HEK293 (cell line): ENCODE measurements at regions not wholly inside any gene's neighbourhood (a gene's known extent, or its start where the extent isn't known, plus 50 kb on each side); places are given as distances from the start of the nearest gene placed in this dataset.

Source experiments
- CTCF ChIP-seq: fragments of 450-650 bp; formaldehyde crosslinking; IDR thresholded peaks from 2 replicates; pipeline ENCODE4 v1.5.1; 2016; ENCODE audit warnings: missing biosample characterization, missing genetic modification characterization
- KLF10 ChIP-seq: fragments of 450-650 bp; IDR thresholded peaks from 2 replicates; pipeline ENCODE4 v1.5.1; 2018; ENCODE audit warnings: missing biosample characterization, mild to moderate bottlenecking, missing genetic modification characterization
- ZBTB1 ChIP-seq: fragments of 450-650 bp; formaldehyde crosslinking; IDR thresholded peaks from 2 replicates; pipeline ENCODE4 v1.5.1; 2016; ENCODE audit warnings: missing biosample characterization, missing genetic modification characterization
- ZBTB44 ChIP-seq: fragments of 450-650 bp; IDR thresholded peaks from 2 replicates; pipeline ENCODE4 v1.5.1; 2018; ENCODE audit warnings: missing biosample characterization, mild to moderate bottlenecking, missing genetic modification characterization
- ZBTB8A ChIP-seq: fragments of 450-650 bp; formaldehyde crosslinking; IDR thresholded peaks from 2 replicates; pipeline ENCODE4 v1.5.1; 2016; ENCODE audit warnings: missing biosample characterization, missing genetic modification characterization
- ZFP37 ChIP-seq: fragments of 450-650 bp; formaldehyde crosslinking; IDR thresholded peaks from 2 replicates; pipeline ENCODE4 v1.5.1; 2016; ENCODE audit warnings: missing biosample characterization, missing genetic modification characterization
- ZNF18 ChIP-seq: fragments of 450-650 bp; formaldehyde crosslinking; IDR thresholded peaks from 2 replicates; pipeline ENCODE4 v1.5.1; 2016; ENCODE audit warnings: missing biosample characterization, missing genetic modification characterization
- ZNF248 ChIP-seq: fragments of 450-650 bp; formaldehyde crosslinking; IDR thresholded peaks from 2 replicates; pipeline ENCODE4 v1.5.1; 2017; ENCODE audit warnings: missing biosample characterization, missing genetic modification characterization
- ZNF561 ChIP-seq: fragments of 450-650 bp; IDR thresholded peaks from 2 replicates; pipeline ENCODE4 v1.5.1; 2018; ENCODE audit warnings: missing biosample characterization, missing genetic modification characterization, borderline replicate concordance
- ZNF785 ChIP-seq: fragments of 450-650 bp; formaldehyde crosslinking; IDR thresholded peaks from 2 replicates; pipeline ENCODE4 v1.5.1; 2016; ENCODE audit warnings: missing biosample characterization, missing genetic modification characterization
- ZNF837 ChIP-seq: fragments of 450-650 bp; formaldehyde crosslinking; IDR thresholded peaks from 2 replicates; pipeline ENCODE4 v1.5.1; 2016; ENCODE audit warnings: missing biosample characterization, missing genetic modification characterization

- no peak for TF ChIP-seq ZBTB1 (tag by site-specific recombination)
- no peak for TF ChIP-seq ZBTB8A (tag by site-specific recombination)
- TF ChIP-seq KLF10 (tag by site-specific recombination), result no peak
- TF ChIP-seq CTCF (tag by site-specific recombination), result no peak
- no peak for TF ChIP-seq ZNF785
- no peak for TF ChIP-seq ZNF561 (tag by site-specific recombination)
- no peak for TF ChIP-seq ZBTB44 (tag by site-specific recombination)
- no peak for TF ChIP-seq ZFP37 (tag by site-specific recombination)
- TF ChIP-seq ZNF837 (tag by site-specific recombination), result no peak
- no peak for TF ChIP-seq ZNF248 (tag by site-specific recombination)
- TF ChIP-seq ZNF18, result no peak
Measured at GRCh38 chr2:149827585-149828126, 240.1 kb upstream of the MMADHC start.
